ENCODE measurements at regions not wholly inside any gene's neighbourhood (a gene's known extent, or its start where the extent isn't known, plus 50 kb on each side); places are given as distances from the start of the nearest gene placed in this dataset.

DNA sequence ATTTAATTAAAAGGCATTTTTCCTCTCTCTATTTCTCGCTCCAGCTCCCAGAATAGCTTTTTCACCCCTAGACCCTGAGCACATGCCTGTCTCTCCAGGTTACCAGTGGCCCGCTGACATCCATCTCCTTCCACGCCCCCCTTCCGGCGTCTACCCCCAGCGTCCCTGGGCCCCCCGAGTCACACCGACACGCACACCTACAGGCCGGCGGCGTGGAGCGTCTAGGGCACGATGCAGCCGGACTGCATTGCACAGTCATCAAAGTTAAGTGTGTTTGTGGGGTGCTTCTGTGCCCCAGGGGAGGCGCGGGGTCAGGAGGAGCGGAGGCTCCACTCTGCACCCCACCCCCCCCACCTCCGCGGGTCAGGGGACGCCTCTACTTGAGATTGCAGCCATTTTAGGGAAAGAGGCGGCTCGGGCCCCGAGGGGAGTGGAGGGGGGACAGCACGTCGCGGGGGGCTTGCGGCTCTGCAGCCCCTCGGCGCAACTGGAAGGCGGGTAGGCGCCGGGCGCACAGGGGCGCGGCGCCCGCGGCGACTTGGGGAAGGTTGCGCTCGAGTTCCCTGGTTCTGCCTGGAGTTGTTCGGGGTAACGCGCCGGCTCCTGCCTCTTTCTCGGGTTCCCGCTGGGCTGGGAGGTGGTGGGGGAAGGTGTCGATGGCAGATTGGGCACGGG is 112.7 kb downstream of the DHX15 start:
- no peak overlapping the region for H3K27ac Mint-ChIP-seq (ENCODE audit: unreplicated experiment)
- peaks cover 14% of the 10 kb centered on the region for H3K27me3 Mint-ChIP-seq (ENCODE audit: unreplicated experiment)
- peak overlapping the region; percentile 94 for H3K4me3 Mint-ChIP-seq (ENCODE audit: unreplicated experiment)
- H3K9me3 Mint-ChIP-seq (ENCODE audit: unreplicated experiment) = no peaks in the 10 kb centered on the region
- H3K4me1 Mint-ChIP-seq (ENCODE audit: unreplicated experiment) = peaks cover 24% of the 10 kb centered on the region
- TF ChIP-seq, protein P1, sequence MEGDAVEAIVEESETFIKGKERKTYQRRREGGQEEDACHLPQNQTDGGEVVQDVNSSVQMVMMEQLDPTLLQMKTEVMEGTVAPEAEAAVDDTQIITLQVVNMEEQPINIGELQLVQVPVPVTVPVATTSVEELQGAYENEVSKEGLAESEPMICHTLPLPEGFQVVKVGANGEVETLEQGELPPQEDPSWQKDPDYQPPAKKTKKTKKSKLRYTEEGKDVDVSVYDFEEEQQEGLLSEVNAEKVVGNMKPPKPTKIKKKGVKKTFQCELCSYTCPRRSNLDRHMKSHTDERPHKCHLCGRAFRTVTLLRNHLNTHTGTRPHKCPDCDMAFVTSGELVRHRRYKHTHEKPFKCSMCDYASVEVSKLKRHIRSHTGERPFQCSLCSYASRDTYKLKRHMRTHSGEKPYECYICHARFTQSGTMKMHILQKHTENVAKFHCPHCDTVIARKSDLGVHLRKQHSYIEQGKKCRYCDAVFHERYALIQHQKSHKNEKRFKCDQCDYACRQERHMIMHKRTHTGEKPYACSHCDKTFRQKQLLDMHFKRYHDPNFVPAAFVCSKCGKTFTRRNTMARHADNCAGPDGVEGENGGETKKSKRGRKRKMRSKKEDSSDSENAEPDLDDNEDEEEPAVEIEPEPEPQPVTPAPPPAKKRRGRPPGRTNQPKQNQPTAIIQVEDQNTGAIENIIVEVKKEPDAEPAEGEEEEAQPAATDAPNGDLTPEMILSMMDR (IDR thresholded peaks at IDR 0.05; ENCODE audit: unreplicated experiment) = no peak
- peak; percentile 16 for DNase-seq (ENCODE audit: low spot score)
- H3K36me3 Mint-ChIP-seq (ENCODE audit: low read depth, unreplicated experiment) = peaks cover 4% of the 10 kb centered on the region

DNA sequence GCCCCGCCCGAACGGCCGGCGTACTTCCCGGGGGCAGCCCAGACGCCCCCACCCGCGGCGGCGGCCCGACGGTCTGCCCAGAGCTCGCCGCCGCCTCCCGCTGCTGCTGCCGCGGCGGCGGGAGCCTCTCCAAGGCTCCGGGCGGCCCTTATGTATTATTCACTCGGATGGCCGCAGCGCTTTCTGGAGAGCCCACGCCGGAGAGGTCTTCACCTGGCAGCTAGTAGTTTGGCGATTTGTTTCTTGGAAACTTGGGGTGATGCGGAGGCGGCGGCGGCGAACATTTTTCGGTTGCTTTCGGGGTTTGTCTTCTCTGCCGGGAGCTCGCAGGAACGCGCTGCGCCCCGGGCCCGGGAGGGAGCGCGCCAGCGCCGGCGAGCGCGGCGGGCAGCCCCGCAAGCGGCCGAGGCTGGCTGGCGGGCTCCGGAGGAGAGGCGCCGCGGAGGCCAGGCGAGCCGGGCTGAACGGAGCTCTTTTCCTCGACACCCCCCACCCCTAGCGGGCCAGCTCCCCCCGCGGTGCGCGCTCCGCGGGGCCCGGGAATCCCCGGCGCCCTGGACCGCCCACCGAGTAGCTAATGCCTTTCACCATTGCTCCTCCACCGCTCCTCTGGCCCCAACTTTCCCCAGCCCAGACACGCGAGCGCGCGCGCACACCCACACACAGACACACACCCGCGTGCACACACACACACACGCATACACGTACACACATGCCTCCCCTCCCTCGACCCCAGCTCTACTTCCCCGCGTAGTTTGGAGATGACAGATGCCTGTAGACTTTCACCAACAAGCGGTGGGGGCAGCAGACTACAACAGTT is 113.5 kb downstream of the DHX15 start:
- H3K4me3 Mint-ChIP-seq (ENCODE audit: unreplicated experiment) = peak overlapping the region; percentile 94
- peaks cover 4% of the 10 kb centered on the region for H3K36me3 Mint-ChIP-seq (ENCODE audit: low read depth, unreplicated experiment)
- peaks cover 24% of the 10 kb centered on the region for H3K4me1 Mint-ChIP-seq (ENCODE audit: unreplicated experiment)
- no peak overlapping the region for H3K27ac Mint-ChIP-seq (ENCODE audit: unreplicated experiment)
- H3K9me3 Mint-ChIP-seq (ENCODE audit: unreplicated experiment) = no peaks in the 10 kb centered on the region
- peak; percentile 38 for DNase-seq (ENCODE audit: low spot score)
- TF ChIP-seq, protein P1 (IDR thresholded peaks at IDR 0.05; ENCODE audit: unreplicated experiment) = no peak
- H3K27me3 Mint-ChIP-seq (ENCODE audit: unreplicated experiment) = peaks cover 14% of the 10 kb centered on the region

DNA sequence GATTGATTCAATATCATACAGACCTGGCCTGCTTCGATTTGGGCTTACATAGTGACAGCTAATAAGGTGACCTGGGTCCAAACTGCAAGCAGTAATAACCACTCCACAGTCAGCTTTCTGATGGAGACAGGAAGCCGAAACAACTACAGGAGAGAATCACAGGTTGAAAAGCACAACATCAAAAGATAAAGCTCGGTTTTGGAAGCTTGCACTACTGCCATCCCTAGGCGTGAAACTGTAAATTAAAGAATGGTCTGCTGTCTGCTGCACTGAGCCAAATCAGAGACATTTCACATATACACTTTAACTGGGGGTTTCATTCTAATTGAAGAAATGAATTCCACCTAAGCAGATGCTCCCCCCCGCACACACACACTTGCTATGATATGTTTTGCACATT is 116.3 kb downstream of the DHX15 start:
- H3K9me3 Mint-ChIP-seq (ENCODE audit: unreplicated experiment) = no peaks in the 10 kb centered on the region
- no peak for DNase-seq (ENCODE audit: low spot score)
- no peak overlapping the region for H3K4me3 Mint-ChIP-seq (ENCODE audit: unreplicated experiment)

DNA sequence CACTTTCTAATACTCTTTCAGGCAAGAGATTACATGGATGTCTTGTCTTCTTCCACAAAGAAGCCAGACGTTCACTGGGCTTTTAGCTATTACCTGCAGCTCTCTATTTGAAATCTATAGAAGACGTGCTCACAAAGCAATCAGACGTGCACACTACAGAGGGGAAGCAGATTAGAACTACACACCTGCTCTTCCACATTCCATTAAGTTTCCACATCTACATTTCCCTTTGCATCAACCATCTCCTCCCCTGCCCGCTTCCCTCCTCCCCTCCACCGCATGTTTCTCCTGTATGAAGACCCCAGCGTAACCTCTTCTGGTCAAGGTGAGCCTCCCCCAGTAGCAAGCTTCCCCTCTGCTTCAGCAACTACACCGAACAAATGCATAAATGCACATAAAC is 119.8 kb downstream of the DHX15 start:
- Mint-ChIP-seq H3K27me3 (ENCODE audit: unreplicated experiment) (peaks cover 6% of the 10 kb centered on the region), H3K27ac (ENCODE audit: unreplicated experiment) (no peak overlapping the region), H3K4me3 (ENCODE audit: unreplicated experiment) (no peak overlapping the region), H3K4me1 (ENCODE audit: unreplicated experiment) (peaks cover 15% of the 10 kb centered on the region), H3K9me3 (ENCODE audit: unreplicated experiment) (no peaks in the 10 kb centered on the region), H3K36me3 (ENCODE audit: low read depth, unreplicated experiment) (no peaks in the 10 kb centered on the region)
- TF ChIP-seq, protein P1 (IDR thresholded peaks at IDR 0.05; ENCODE audit: unreplicated experiment) = no peak
- DNase-seq (ENCODE audit: low spot score) = no peak

More for the DNA sequence above, 116.3 kb downstream of the DHX15 start:
- H3K36me3 Mint-ChIP-seq (ENCODE audit: low read depth, unreplicated experiment) = no peaks in the 10 kb centered on the region
- peaks cover 12% of the 10 kb centered on the region for H3K27me3 Mint-ChIP-seq (ENCODE audit: unreplicated experiment)
- TF ChIP-seq, protein P1 (IDR thresholded peaks at IDR 0.05; ENCODE audit: unreplicated experiment) = no peak
- no peak overlapping the region for H3K27ac Mint-ChIP-seq (ENCODE audit: unreplicated experiment)
- peaks cover 27% of the 10 kb centered on the region for H3K4me1 Mint-ChIP-seq (ENCODE audit: unreplicated experiment)

DNA sequence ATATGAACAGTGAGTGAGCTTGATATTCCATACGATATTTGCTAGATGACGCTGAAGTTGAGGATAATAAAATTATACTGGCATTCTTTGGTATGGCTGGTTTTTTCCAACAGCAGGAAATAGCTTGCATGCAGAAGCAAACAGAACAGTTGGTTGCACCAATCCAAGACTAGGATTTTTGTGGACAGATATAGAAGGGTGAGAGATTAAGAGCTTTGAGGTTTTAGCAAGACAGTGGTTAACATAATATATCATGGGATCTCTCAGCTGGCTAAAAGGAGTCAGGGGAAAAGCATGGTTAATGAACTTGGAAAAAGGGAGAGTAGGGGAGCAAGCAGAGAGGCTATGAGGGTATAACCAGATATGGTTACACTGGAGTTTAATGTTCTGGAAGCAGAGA is 127.9 kb downstream of the DHX15 start:
- H3K27me3 Mint-ChIP-seq (ENCODE audit: unreplicated experiment) = peaks cover 1% of the 10 kb centered on the region
- H3K4me3 Mint-ChIP-seq (ENCODE audit: unreplicated experiment) = no peak overlapping the region
- H3K9me3 Mint-ChIP-seq (ENCODE audit: unreplicated experiment) = no peaks in the 10 kb centered on the region
- TF ChIP-seq, protein P1 (IDR thresholded peaks at IDR 0.05; ENCODE audit: unreplicated experiment) = no peak
- DNase-seq (ENCODE audit: low spot score) = no peak
- no peaks in the 10 kb centered on the region for H3K4me1 Mint-ChIP-seq (ENCODE audit: unreplicated experiment)
- peaks cover 4% of the 10 kb centered on the region for H3K36me3 Mint-ChIP-seq (ENCODE audit: low read depth, unreplicated experiment)
- H3K27ac Mint-ChIP-seq (ENCODE audit: unreplicated experiment) = no peak overlapping the region
